ENCODE measurements at regions not wholly inside any gene's neighbourhood (a gene's known extent, or its start where the extent isn't known, plus 50 kb on each side); places are given as distances from the start of the nearest gene placed in this dataset.

- no peak for TF ChIP-seq ZNF629 (tag by site-specific recombination; IDR thresholded peaks at IDR 0.05)
- no peak for TF ChIP-seq ZNF223 (tag by site-specific recombination; IDR thresholded peaks at IDR 0.05)
- no peak for TF ChIP-seq ZBTB11 (tag by site-specific recombination; conservative IDR thresholded peaks at IDR 0.05; ENCODE audit: low read depth)
- TF ChIP-seq ZNF23 (tag by site-specific recombination; IDR thresholded peaks at IDR 0.05; ENCODE audit: borderline replicate concordance) = no peak
- TF ChIP-seq GLIS1 (tag by site-specific recombination; IDR thresholded peaks at IDR 0.05) = no peak
- TF ChIP-seq, protein P1, sequence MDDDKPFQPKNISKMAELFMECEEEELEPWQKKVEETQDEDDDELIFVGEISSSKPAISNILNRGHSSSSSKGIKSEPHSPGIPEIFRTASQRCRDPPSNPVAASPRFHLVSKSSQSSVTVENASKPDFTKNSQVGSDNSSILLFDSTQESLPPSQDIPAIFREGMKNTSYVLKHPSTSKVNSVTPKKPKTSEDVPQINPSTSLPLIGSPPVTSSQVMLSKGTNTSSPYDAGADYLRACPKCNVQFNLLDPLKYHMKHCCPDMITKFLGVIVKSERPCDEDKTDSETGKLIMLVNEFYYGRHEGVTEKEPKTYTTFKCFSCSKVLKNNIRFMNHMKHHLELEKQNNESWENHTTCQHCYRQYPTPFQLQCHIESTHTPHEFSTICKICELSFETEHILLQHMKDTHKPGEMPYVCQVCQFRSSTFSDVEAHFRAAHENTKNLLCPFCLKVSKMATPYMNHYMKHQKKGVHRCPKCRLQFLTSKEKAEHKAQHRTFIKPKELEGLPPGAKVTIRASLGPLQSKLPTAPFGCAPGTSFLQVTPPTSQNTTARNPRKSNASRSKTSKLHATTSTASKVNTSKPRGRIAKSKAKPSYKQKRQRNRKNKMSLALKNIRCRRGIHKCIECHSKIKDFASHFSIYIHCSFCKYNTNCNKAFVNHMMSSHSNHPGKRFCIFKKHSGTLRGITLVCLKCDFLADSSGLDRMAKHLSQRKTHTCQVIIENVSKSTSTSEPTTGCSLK (tag by site-specific recombination; IDR thresholded peaks at IDR 0.05) = no peak
- no peak for TF ChIP-seq ZNF155 (tag by site-specific recombination; IDR thresholded peaks at IDR 0.05)
- TF ChIP-seq REST (tag by site-specific recombination; IDR thresholded peaks at IDR 0.05) = no peak
- TF ChIP-seq ZNF76 (tag by site-specific recombination; IDR thresholded peaks at IDR 0.05; ENCODE audit: borderline replicate concordance, low read depth) = no peak
- no peak for TF ChIP-seq TCF7L2 (IDR thresholded peaks at IDR 0.05; ENCODE audit: borderline replicate concordance, low read depth, low read length)
- no peak for TF ChIP-seq GFI1B (tag by site-specific recombination; IDR thresholded peaks at IDR 0.05)
- no peak for TF ChIP-seq ZNF501 (tag by site-specific recombination; IDR thresholded peaks at IDR 0.05)
- Histone ChIP-seq H3K9me3 (ENCODE audit: control insufficient read depth, insufficient read depth, low read depth, low read length) (no peaks in the 10 kb centered on the region), H3K4me1 (ENCODE audit: control insufficient read depth, insufficient read depth, low read length) (no peaks in the 10 kb centered on the region), H3K27ac (ENCODE audit: extremely low read depth, low read depth, low read length) (no peak overlapping the region), H3K36me3 (ENCODE audit: control insufficient read depth in 2 of 2, insufficient read depth in 1 of 2, low read length in 2 of 2) (no peaks in the 10 kb centered on the region), H3K4me3 (ENCODE audit: low read depth, low read length) (no peak overlapping the region)
- POLR2A ChIA-PET = no interaction called here
- CTCF ChIA-PET = interaction anchor here (0.7 to 2.3 kb wide), 6 partner anchors 11 to 57 kb away, joined by 3 to 12 read pairs (median 5); no protein-coding TSS in a partner anchor
Measured at GRCh38 chr2:12990523-12990922, 273.8 kb downstream of the TRIB2 start.

DNA sequence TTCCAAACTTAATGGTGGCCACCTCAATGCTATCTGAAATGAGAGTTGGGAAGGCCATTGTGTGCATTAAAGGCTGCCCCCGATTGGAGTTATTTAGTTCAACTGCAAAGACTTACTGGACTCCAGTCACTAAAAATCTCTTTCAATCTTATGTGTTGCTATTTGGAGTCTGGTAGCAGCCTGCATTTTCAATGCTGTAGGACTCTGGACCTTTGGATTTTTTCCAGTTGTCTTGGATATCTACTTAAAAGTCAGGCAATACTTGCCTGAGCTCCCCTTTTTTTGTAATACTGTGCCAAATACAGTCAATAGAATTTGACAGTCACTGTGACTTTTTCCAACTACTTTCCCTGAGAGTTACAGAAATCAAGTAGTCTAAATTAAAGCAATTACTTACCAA, 281.9 kb downstream of the TRIB2 start:
- Histone ChIP-seq H3K27ac (ENCODE audit: extremely low read depth, low read depth, low read length) (no peak overlapping the region), H3K4me3 (ENCODE audit: low read depth, low read length) (no peak overlapping the region)
- CTCF ChIA-PET = interaction anchor here (2.7 kb wide), 1 partner anchor 9 kb away, joined by 13 read pairs; no protein-coding TSS in a partner anchor
- TF ChIP-seq ZNF626 (tag by site-specific recombination; IDR thresholded peaks at IDR 0.05) (no peak), ZSCAN23 (tag by site-specific recombination; IDR thresholded peaks at IDR 0.05) (no peak), ZNF391 (tag by site-specific recombination; IDR thresholded peaks at IDR 0.05; ENCODE audit: borderline replicate concordance, low read depth) (no peak), ZEB2 (tag by site-specific recombination; IDR thresholded peaks at IDR 0.05) (no peak), ZNF138 (tag by site-specific recombination; IDR thresholded peaks at IDR 0.05; ENCODE audit: borderline replicate concordance) (no peak), ZNF26 (tag by site-specific recombination; IDR thresholded peaks at IDR 0.05) (no peak), ZFP41 (tag by site-specific recombination; IDR thresholded peaks at IDR 0.05; ENCODE audit: borderline replicate concordance) (no peak)
- TF ChIP-seq, protein P2, sequence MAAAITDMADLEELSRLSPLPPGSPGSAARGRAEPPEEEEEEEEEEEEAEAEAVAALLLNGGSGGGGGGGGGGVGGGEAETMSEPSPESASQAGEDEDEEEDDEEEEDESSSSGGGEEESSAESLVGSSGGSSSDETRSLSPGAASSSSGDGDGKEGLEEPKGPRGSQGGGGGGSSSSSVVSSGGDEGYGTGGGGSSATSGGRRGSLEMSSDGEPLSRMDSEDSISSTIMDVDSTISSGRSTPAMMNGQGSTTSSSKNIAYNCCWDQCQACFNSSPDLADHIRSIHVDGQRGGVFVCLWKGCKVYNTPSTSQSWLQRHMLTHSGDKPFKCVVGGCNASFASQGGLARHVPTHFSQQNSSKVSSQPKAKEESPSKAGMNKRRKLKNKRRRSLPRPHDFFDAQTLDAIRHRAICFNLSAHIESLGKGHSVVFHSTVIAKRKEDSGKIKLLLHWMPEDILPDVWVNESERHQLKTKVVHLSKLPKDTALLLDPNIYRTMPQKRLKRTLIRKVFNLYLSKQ (tag by site-specific recombination; IDR thresholded peaks at IDR 0.05; ENCODE audit: borderline replicate concordance) = no peak
- TF ChIP-seq, protein P3, sequence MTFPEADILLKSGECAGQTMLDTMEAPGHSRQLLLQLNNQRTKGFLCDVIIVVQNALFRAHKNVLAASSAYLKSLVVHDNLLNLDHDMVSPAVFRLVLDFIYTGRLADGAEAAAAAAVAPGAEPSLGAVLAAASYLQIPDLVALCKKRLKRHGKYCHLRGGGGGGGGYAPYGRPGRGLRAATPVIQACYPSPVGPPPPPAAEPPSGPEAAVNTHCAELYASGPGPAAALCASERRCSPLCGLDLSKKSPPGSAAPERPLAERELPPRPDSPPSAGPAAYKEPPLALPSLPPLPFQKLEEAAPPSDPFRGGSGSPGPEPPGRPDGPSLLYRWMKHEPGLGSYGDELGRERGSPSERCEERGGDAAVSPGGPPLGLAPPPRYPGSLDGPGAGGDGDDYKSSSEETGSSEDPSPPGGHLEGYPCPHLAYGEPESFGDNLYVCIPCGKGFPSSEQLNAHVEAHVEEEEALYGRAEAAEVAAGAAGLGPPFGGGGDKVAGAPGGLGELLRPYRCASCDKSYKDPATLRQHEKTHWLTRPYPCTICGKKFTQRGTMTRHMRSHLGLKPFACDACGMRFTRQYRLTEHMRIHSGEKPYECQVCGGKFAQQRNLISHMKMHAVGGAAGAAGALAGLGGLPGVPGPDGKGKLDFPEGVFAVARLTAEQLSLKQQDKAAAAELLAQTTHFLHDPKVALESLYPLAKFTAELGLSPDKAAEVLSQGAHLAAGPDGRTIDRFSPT (tag by site-specific recombination; IDR thresholded peaks at IDR 0.05) = no peak

More for the DNA sequence above, 281.9 kb downstream of the TRIB2 start:
- POLR2A ChIA-PET = no interaction called here
- no peaks in the 10 kb centered on the region for H3K4me1 ChIP-seq (ENCODE audit: control insufficient read depth, insufficient read depth, low read length)
- H3K9me3 ChIP-seq (ENCODE audit: control insufficient read depth, insufficient read depth, low read depth, low read length) = no peaks in the 10 kb centered on the region
- no peaks in the 10 kb centered on the region for H3K36me3 ChIP-seq (ENCODE audit: control insufficient read depth in 2 of 2, insufficient read depth in 1 of 2, low read length in 2 of 2)
